ENCODE measurements at regions not wholly inside any gene's neighbourhood (a gene's known extent, or its start where the extent isn't known, plus 50 kb on each side); places are given as distances from the start of the nearest gene placed in this dataset.
"Not testable (repeated sequence)": the region's sequence is repeated elsewhere in the genome, so short reads cannot be mapped to it uniquely, and the experiment has no call there.

- Mint-ChIP-seq H3K27ac (ENCODE audit: unreplicated experiment) (no peak overlapping the region), H3K27me3 (ENCODE audit: low read depth) (no peaks in the 10 kb centered on the region), H3K4me1 (ENCODE audit: low read depth) (peaks cover 24% of the 10 kb centered on the region), H3K9me3 (ENCODE audit: low read depth) (no peaks in the 10 kb centered on the region), H3K4me3 (ENCODE audit: unreplicated experiment) (no peak overlapping the region), H3K36me3 (ENCODE audit: low read depth) (no peaks in the 10 kb centered on the region)
- no peak for DNase-seq (ENCODE audit: low spot score)
- TF ChIP-seq, protein P1, sequence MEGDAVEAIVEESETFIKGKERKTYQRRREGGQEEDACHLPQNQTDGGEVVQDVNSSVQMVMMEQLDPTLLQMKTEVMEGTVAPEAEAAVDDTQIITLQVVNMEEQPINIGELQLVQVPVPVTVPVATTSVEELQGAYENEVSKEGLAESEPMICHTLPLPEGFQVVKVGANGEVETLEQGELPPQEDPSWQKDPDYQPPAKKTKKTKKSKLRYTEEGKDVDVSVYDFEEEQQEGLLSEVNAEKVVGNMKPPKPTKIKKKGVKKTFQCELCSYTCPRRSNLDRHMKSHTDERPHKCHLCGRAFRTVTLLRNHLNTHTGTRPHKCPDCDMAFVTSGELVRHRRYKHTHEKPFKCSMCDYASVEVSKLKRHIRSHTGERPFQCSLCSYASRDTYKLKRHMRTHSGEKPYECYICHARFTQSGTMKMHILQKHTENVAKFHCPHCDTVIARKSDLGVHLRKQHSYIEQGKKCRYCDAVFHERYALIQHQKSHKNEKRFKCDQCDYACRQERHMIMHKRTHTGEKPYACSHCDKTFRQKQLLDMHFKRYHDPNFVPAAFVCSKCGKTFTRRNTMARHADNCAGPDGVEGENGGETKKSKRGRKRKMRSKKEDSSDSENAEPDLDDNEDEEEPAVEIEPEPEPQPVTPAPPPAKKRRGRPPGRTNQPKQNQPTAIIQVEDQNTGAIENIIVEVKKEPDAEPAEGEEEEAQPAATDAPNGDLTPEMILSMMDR (IDR thresholded peaks at IDR 0.05) = no peak
Observed at GRCh38 chr10:36780158-36780557, 345.2 kb upstream of the ANKRD30A start.

DNA sequence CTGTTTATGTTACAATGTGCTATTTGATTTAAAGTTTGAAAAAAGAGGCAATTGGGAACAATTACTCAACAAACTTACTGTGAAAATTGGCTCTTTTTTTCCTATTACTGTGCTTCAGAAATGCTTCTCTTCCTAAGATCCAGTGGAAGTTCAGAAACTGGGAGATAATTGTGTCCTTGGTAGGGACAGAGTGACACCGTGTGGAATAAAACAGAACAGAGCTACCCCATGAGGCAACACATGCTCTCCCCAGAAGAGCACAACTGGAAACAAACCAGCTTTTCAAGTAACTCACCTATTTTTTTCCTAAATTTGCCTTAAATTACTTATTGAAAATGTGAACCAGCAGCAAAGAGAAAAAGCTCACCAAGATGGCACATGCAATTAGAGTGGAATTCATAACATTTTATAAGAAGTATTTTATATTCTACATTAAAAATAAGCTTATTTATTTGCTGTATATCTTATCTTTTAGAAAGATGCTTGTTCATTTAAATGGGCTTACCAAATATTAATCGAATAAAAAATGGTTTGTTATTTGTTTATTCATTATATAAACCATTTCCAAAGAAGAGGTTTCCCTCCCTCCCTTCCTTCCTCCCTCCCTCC lies 346.1 kb upstream of the ANKRD30A start:
- no peaks in the 10 kb centered on the region for H3K36me3 Mint-ChIP-seq (ENCODE audit: low read depth)
- peaks cover 24% of the 10 kb centered on the region for H3K4me1 Mint-ChIP-seq (ENCODE audit: low read depth)
- H3K27me3 Mint-ChIP-seq (ENCODE audit: low read depth) = no peaks in the 10 kb centered on the region
- no peak overlapping the region for H3K27ac Mint-ChIP-seq (ENCODE audit: unreplicated experiment)
- no peaks in the 10 kb centered on the region for H3K9me3 Mint-ChIP-seq (ENCODE audit: low read depth)
- TF ChIP-seq, protein P1 (IDR thresholded peaks at IDR 0.05) = peak; percentile 94
- H3K4me3 Mint-ChIP-seq (ENCODE audit: unreplicated experiment) = no peak overlapping the region
- DNase-seq (ENCODE audit: low spot score) = no peak

DNA sequence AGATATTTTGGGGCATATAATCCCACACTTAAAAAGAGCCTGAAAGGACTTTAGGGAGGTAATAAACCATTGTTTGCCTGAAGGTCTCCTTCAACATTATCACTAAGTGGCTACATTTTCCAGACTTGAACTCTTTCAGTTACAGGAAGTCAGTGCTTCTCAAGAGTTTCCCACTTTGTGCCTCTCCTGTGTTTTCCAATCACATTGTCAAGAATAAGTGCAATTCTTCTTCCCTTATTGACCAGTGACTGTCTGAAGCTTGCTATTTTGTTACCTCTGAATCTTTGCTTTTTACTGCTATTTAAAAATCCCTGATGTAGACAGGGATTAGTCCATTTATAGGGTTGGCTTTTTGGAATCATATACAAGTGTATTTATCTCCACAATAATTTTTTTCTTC lies 346.7 kb upstream of the ANKRD30A start:
- H3K4me1 Mint-ChIP-seq (ENCODE audit: low read depth) = peaks cover 24% of the 10 kb centered on the region
- no peaks in the 10 kb centered on the region for H3K9me3 Mint-ChIP-seq (ENCODE audit: low read depth)
- H3K36me3 Mint-ChIP-seq (ENCODE audit: low read depth) = no peaks in the 10 kb centered on the region
- DNase-seq (ENCODE audit: low spot score) = no peak
- no peak overlapping the region for H3K27ac Mint-ChIP-seq (ENCODE audit: unreplicated experiment)
- no peak overlapping the region for H3K4me3 Mint-ChIP-seq (ENCODE audit: unreplicated experiment)
- TF ChIP-seq, protein P1 (IDR thresholded peaks at IDR 0.05) = no peak
- no peaks in the 10 kb centered on the region for H3K27me3 Mint-ChIP-seq (ENCODE audit: low read depth)

DNA sequence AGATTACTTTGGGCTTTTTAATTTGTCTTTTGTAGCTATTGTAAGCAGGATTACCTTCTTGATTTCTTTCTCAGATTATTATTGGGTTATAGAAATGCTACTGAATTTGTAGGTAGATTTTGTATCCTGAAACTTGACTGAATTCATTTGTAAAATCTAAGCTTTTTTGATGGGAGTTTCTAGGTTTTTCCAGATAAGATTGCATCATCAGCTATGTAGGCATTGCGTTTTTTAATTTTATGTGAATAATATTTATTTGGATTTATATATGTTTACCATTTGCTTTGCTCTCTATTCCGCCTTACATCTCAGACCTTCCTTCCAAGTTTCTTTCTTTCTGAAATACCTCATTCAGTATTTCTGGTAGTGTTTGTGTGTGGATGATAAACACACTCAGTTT lies 351.7 kb upstream of the ANKRD30A start:
- no peak for DNase-seq (ENCODE audit: low spot score)
- no peak overlapping the region for H3K4me3 Mint-ChIP-seq (ENCODE audit: unreplicated experiment)
- no peaks in the 10 kb centered on the region for H3K36me3 Mint-ChIP-seq (ENCODE audit: low read depth)
- H3K27me3 Mint-ChIP-seq (ENCODE audit: low read depth) = no peaks in the 10 kb centered on the region
- TF ChIP-seq, protein P1 (IDR thresholded peaks at IDR 0.05) = no peak
- H3K4me1 Mint-ChIP-seq (ENCODE audit: low read depth) = peaks cover 21% of the 10 kb centered on the region
- H3K27ac Mint-ChIP-seq (ENCODE audit: unreplicated experiment) = no peak overlapping the region
- H3K9me3 Mint-ChIP-seq (ENCODE audit: low read depth) = no peaks in the 10 kb centered on the region

- no peak overlapping the region for H3K27ac Mint-ChIP-seq (ENCODE audit: unreplicated experiment)
- no peak for DNase-seq (ENCODE audit: low spot score)
- no peaks in the 10 kb centered on the region for H3K36me3 Mint-ChIP-seq (ENCODE audit: low read depth)
- peaks cover 16% of the 10 kb centered on the region for H3K4me1 Mint-ChIP-seq (ENCODE audit: low read depth)
- TF ChIP-seq, protein P1 (IDR thresholded peaks at IDR 0.05) = no peak
- H3K4me3 Mint-ChIP-seq (ENCODE audit: unreplicated experiment) = no peak overlapping the region
- H3K27me3 Mint-ChIP-seq (ENCODE audit: low read depth) = no peaks in the 10 kb centered on the region
- H3K9me3 Mint-ChIP-seq (ENCODE audit: low read depth) = no peaks in the 10 kb centered on the region
Observed at GRCh38 chr10:36771725-36772124, 353.7 kb upstream of the ANKRD30A start.

GRCh38 chr10:36769741-36770140 lies 355.7 kb upstream of the ANKRD30A start:
- not testable (repeated sequence) for DNase-seq (ENCODE audit: low spot score); H3K36me3 Mint-ChIP-seq (ENCODE audit: low read depth); H3K9me3 Mint-ChIP-seq (ENCODE audit: low read depth); H3K4me3 Mint-ChIP-seq (ENCODE audit: unreplicated experiment); H3K27ac Mint-ChIP-seq (ENCODE audit: unreplicated experiment); H3K27me3 Mint-ChIP-seq (ENCODE audit: low read depth)
- H3K4me1 Mint-ChIP-seq (ENCODE audit: low read depth) = peaks cover 30% of the 10 kb centered on the region

Data from chondrocyte (in vitro differentiated cells).